Skeletal muscle satellite cell (primary cell): ENCODE measurements at regions not wholly inside any gene's neighbourhood (a gene's known extent, or its start where the extent isn't known, plus 50 kb on each side); places are given as distances from the start of the nearest gene placed in this dataset.
"Not testable (repeated sequence)": the region's sequence is repeated elsewhere in the genome, so short reads cannot be mapped to it uniquely, and the experiment has no call there.

Source experiments
- H3K27me3 ChIP-seq: 2 replicates; pipeline ENCODE4 v1.7.0; 2013; ENCODE audit warnings: low read length; ENCODE audit not compliant: control insufficient read depth, insufficient read depth
- H3K36me3 ChIP-seq: 2 replicates; pipeline ENCODE4 v1.7.0; 2013; ENCODE audit warnings: mild to moderate bottlenecking, control low read depth, low read length; ENCODE audit not compliant: insufficient read depth
- H3K4me1 ChIP-seq: 2 replicates; pipeline ENCODE4 v1.7.0; 2013; ENCODE audit warnings: low read length; ENCODE audit not compliant: control insufficient read depth, insufficient read depth
- H3K4me2 ChIP-seq: 2 replicates; pipeline ENCODE4 v1.7.0; 2013; ENCODE audit warnings: mild to moderate bottlenecking, low read length
- H3K4me3 ChIP-seq: 2 replicates; pipeline ENCODE4 v1.7.0; 2013; ENCODE audit warnings: low read length
- H3K9ac ChIP-seq: 2 replicates; pipeline ENCODE4 v1.7.0; 2013; ENCODE audit warnings: mild to moderate bottlenecking, low read depth, low read length, moderate library complexity
- H3K9me3 ChIP-seq: replicated peaks from 2 replicates; pipeline ENCODE4 v1.7.0; 2013; ENCODE audit warnings: mild to moderate bottlenecking, control low read depth, low read length

DNA sequence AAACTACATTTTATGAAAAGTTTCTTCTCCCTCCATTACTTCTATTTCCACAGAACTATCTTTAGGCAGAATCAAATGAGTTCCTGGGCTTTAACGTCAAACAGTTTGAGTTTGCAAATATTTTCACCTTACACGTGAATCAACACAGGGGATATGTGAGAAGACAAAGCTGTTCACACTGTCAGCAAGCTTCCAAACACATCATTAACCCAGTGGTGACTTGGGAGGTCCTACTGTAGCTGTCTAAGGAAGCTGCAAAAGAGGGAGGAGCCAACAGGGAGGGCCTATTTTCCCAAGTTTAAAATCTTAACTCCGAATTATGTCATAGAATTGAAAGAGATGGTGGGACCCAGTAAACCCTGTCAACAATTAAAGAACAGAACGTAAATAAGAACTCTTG, 337.8 kb upstream of the DNAJC19 start:
- Histone ChIP-seq H3K4me2 (no peak overlapping the region), H3K4me1 (no peaks in the 10 kb centered on the region)

DNA sequence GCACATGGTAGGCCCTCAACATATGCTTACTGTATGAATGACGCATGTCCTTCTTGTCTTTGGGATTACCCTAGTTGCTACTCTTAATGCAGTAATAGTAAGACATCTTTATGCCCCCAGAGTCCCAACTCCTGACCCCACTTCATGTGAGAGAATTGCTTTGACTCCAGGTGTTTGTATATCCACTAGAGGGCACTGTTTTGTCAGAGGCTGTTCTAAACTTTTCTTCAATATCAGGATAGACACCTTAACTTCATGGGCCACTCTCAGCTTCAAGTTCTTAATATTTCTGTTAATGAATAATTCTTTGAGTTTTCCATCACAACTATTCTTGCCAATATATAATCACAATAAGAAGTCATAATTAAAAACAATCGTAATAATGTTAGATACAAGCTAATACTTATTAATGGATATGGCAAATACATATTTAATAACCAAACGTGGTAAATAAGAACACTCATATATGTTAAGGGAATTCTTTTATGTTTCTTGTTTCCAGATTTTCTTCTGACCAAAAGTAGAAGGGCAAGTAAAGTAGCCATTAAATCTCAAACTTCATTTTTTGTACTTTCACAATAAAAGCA, 337.2 kb upstream of the DNAJC19 start:
- Histone ChIP-seq H3K9me3 (no peaks in the 10 kb centered on the region), H3K4me2 (no peak overlapping the region), H3K36me3 (no peaks in the 10 kb centered on the region), H3K9ac (no peak overlapping the region), H3K4me1 (no peaks in the 10 kb centered on the region), H3K4me3 (no peak overlapping the region), H3K27me3 (peaks cover 6% of the 10 kb centered on the region)

More for the DNA sequence above, 337.8 kb upstream of the DNAJC19 start:
- Histone ChIP-seq H3K27me3 (peaks cover 6% of the 10 kb centered on the region), H3K36me3 (no peaks in the 10 kb centered on the region), H3K4me3 (no peak overlapping the region), H3K9ac (no peak overlapping the region), H3K9me3 (no peaks in the 10 kb centered on the region)

DNA sequence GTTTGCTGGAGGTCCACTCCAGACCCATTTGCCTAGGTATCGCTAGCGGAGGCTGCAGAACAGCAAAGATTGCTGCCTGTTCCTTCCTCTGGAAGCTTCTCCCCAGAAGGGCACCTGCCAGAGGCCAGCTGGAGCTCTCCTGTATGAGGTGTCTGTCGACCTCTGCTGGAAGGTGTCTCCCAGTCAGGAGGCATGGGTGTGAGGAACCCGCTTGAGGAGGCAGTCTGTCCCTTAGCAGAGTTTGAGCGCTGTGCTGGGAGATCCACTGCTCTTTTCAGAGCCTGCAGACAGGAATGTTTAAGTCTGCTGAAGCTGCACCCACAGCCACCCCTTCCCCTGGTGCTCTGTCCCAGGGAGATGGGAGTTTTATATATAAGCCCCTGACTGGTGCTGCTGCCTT, 335.0 kb upstream of the DNAJC19 start:
- H3K4me1 ChIP-seq, H3K4me3 ChIP-seq, H3K36me3 ChIP-seq, H3K27me3 ChIP-seq, H3K4me2 ChIP-seq, H3K9me3 ChIP-seq, H3K9ac ChIP-seq: not testable (repeated sequence)

DNA sequence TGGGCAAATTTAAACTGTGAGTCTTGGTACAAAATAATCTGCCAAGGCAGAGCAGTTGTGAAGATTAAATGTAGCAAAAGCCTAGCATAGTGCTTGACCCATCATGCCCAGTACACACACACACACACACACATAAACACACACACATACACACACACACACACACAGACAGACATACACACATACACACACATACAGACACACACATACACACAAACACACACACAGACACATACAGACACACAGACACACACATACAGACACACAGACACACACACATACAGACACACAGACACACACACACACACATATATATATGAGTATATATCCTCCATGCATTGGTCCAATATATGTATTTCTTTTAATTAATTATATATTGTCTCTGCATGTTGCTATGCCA, 328.8 kb upstream of the DNAJC19 start:
- no peak overlapping the region for H3K9ac ChIP-seq
- H3K27me3 ChIP-seq: peaks cover 2% of the 10 kb centered on the region
- H3K4me3 ChIP-seq: no peak overlapping the region
- H3K4me1 ChIP-seq: no peaks in the 10 kb centered on the region
- H3K9me3 ChIP-seq: no peaks in the 10 kb centered on the region
- H3K4me2 ChIP-seq: no peak overlapping the region
- no peaks in the 10 kb centered on the region for H3K36me3 ChIP-seq

DNA sequence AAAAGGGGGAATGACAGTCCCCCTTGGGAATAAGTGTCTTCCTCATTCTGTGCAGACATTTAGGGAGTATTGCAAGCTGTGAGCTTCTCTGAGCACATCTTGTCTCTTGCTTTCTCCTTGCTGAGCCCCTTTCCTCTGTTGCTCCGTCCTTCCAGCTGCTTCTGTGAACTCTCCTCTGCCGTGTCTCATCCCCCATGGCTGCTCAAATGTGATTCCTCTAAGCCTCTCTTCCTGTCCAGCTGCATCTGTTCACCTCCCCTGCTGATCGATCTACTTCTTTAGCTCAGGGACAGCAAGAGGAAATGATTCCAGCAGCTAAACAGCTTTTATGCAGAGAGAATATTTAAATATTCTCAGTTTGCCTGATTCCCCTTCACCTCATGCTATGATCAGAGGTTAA, 328.0 kb upstream of the DNAJC19 start:
- H3K4me2 ChIP-seq: no peak overlapping the region

DNA sequence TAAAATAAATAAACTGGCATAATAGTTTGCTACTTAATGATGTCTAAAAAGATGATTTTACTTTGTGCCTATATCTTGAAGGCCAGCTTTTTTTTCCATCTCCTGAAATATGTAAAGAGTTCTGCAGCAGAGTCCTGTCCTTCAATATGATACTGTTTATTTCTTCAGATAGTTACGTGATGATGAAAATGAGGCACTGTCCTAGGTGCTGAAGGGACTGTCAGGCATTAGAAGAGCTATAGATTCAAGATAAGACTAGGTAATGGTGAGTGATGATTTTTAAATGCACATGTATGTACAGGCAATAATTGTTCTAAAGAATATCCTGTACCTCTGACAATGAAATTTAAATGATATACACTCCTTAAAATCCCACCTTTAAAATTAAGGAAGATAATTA, 326.9 kb upstream of the DNAJC19 start:
- Histone ChIP-seq H3K36me3 (no peaks in the 10 kb centered on the region), H3K4me2 (no peak overlapping the region), H3K4me3 (no peak overlapping the region), H3K4me1 (no peaks in the 10 kb centered on the region), H3K27me3 (peaks cover 7% of the 10 kb centered on the region), H3K9ac (no peak overlapping the region), H3K9me3 (no peaks in the 10 kb centered on the region)

More for the DNA sequence above, 328.0 kb upstream of the DNAJC19 start:
- Histone ChIP-seq H3K4me1 (no peaks in the 10 kb centered on the region), H3K27me3 (peaks cover 4% of the 10 kb centered on the region), H3K9ac (no peak overlapping the region), H3K4me3 (no peak overlapping the region), H3K36me3 (no peaks in the 10 kb centered on the region), H3K9me3 (no peaks in the 10 kb centered on the region)

DNA sequence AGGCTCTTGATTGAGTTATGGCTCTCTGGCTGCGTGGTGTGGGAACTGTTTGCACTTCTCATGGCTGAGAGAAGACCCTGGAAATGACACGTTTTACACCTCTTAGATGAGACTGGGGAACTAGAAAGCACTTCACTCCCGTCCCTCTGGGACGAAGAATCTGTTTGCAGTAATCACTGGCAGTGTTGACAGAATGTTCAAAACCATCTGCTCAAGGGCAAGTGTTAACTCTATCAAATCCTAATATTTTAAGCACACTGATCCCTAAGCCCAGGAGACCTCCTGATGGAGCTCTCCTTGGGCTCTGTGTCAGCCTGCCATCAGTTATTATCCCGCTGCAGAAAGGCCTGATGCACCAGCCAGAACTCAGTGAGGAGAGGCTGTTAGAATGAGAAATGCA, 323.8 kb upstream of the DNAJC19 start:
- H3K9me3 ChIP-seq: no peaks in the 10 kb centered on the region
- no peaks in the 10 kb centered on the region for H3K36me3 ChIP-seq
- H3K4me1 ChIP-seq: no peaks in the 10 kb centered on the region
- no peak overlapping the region for H3K4me3 ChIP-seq
- peaks cover 11% of the 10 kb centered on the region for H3K27me3 ChIP-seq
- no peak overlapping the region for H3K4me2 ChIP-seq
- H3K9ac ChIP-seq: no peak overlapping the region

DNA sequence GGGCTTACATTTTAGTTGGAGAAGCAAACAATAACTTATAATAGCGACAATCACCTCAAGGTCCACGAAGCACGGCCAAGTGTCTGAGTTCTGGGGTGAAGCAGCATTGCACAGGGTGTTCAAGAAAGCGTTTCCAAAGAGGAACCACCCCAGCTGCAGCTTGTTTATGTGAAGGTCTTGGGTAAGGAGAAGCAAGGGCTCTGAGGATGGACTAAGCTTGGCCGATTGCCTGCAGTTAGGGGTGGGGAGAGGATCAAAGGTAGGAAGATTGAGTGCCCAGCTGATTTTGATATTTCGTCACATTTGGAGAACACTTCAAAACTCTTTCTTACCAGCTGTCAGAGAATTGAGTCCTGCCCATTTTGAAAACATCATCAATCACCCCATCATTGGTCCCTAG, 321.6 kb upstream of the DNAJC19 start:
- peaks cover 8% of the 10 kb centered on the region for H3K27me3 ChIP-seq
- H3K9ac ChIP-seq: no peak overlapping the region
- H3K4me3 ChIP-seq: no peak overlapping the region
- no peaks in the 10 kb centered on the region for H3K4me1 ChIP-seq
- H3K36me3 ChIP-seq: no peaks in the 10 kb centered on the region
- no peak overlapping the region for H3K4me2 ChIP-seq
- H3K9me3 ChIP-seq: no peaks in the 10 kb centered on the region

DNA sequence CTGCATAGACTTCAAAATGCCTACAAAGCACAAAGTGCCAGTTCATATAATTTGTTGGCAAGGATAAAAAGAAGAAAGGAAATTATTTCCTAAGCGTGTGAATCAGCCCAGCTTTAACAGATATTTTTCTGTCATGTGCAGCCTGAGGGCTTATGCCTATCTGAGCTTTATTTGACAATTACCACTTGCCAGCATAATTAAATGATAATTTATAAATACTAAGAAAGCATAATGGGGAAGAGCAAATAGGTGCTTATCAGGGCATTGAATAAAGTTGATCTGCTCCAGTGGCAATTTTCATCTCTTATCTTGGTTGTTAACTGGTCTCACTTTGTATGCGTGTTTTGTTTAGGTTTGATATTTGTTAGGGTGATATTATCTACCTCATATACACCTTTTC, 313.4 kb upstream of the DNAJC19 start:
- no peaks in the 10 kb centered on the region for H3K4me1 ChIP-seq
- H3K4me2 ChIP-seq: no peak overlapping the region
- H3K36me3 ChIP-seq: no peaks in the 10 kb centered on the region
- H3K9ac ChIP-seq: no peak overlapping the region
- no peak overlapping the region for H3K4me3 ChIP-seq
- peaks cover 4% of the 10 kb centered on the region for H3K27me3 ChIP-seq
- H3K9me3 ChIP-seq: no peaks in the 10 kb centered on the region

DNA sequence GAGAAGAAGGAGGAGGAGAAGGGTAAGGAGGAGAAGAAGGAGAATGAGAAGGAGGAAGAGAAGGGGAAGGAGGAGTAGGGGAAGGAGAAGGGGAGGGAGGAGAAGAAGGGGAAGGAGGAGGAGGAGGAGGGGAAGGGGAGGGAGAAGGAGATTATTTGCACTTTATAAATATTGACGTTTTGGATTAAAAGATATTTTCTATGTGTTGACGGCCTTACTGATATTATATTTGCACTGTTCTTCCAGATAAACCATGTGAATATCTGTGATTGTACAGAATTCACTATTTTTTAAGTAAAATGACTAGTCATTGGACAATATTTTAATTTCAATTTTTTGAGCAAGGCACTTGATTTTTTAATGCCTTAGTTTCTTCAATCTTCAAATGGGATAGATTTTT, 310.5 kb upstream of the DNAJC19 start:
- no peaks in the 10 kb centered on the region for H3K36me3 ChIP-seq
- H3K4me2 ChIP-seq: no peak overlapping the region
- H3K9me3 ChIP-seq: no peaks in the 10 kb centered on the region
- no peak overlapping the region for H3K9ac ChIP-seq
- H3K4me3 ChIP-seq: no peak overlapping the region
- no peaks in the 10 kb centered on the region for H3K4me1 ChIP-seq
- peaks cover 4% of the 10 kb centered on the region for H3K27me3 ChIP-seq

DNA sequence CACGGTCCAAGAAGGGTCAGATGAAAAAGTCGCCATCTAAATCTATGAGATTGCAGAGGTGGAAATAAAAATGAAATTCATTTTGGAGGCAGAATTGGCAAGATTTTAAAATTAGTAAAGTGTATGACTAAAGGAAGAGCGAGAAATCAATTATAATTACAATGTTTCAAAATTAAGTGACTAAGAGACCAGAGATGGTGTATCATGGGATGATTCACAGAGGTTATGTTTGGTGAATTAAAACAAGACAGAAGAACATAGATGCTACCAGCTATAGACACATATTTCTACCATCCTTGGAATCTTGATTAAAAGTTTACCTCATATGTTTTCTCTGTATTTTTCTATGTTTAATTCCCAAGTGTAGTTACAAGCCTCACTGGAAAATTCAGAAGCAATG, 308.9 kb upstream of the DNAJC19 start:
- H3K36me3 ChIP-seq: no peaks in the 10 kb centered on the region
- peaks cover 3% of the 10 kb centered on the region for H3K4me1 ChIP-seq
- peaks cover 4% of the 10 kb centered on the region for H3K27me3 ChIP-seq
- no peak overlapping the region for H3K4me2 ChIP-seq
- no peak overlapping the region for H3K9ac ChIP-seq
- H3K9me3 ChIP-seq: no peaks in the 10 kb centered on the region
- no peak overlapping the region for H3K4me3 ChIP-seq

DNA sequence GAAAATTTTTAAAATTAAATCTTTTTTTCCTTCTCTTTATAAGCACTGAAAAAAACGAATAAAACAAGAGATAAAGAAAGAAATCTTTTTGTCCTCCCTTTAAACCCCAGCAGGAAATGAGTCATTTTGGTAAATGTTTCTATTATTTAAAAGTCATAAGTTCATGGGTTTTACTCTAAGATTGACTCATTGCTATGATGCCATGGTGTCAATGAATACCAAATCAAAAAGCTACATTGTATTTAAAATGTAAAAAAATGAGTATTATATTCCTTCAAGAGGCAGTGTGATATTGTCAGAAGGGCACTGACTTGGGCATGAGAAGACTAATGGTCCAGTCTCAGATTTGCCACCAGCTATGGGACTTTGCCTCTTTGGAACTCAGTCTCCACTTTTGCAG, 303.4 kb upstream of the DNAJC19 start:
- H3K27me3 ChIP-seq: no peaks in the 10 kb centered on the region
- no peaks in the 10 kb centered on the region for H3K36me3 ChIP-seq
- H3K4me1 ChIP-seq: peaks cover 12% of the 10 kb centered on the region
- no peaks in the 10 kb centered on the region for H3K9me3 ChIP-seq
- H3K9ac ChIP-seq: no peak overlapping the region
- H3K4me3 ChIP-seq: no peak overlapping the region
- H3K4me2 ChIP-seq: no peak overlapping the region
